SKM-1 (cell line): ENCODE measurements at regions not wholly inside any gene's neighbourhood (a gene's known extent, or its start where the extent isn't known, plus 50 kb on each side); places are given as distances from the start of the nearest gene placed in this dataset.
A peak's percentile ranks its signal among the peaks of the same experiment; 100 is the strongest.

Experiments used
- DNase-seq: peaks from one replicate; lab custom pipeline; 2025; ENCODE audit not compliant: unreplicated experiment; lab: John Stamatoyannopoulos, UW

DNA sequence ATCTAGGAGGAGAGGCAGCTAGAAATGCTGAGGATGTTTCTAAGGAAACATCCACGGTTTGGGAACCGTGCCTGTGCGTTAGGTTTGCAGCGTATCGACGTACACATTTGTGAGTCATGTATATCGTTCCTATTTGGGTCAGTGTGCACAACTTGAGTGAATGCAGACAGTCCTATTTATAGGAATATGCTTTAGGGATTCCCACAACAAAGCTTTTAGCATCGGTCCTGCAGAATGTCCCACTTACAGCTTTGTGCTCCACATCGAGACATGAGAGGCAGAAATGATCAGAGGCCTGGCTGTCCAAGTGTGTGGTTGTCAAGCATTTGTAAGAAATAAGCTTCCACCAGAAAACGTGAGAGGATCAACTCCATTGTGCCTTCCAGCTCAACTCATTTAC lies 1282.7 kb upstream of the WWC1 start:
- no peak for DNase-seq

DNA sequence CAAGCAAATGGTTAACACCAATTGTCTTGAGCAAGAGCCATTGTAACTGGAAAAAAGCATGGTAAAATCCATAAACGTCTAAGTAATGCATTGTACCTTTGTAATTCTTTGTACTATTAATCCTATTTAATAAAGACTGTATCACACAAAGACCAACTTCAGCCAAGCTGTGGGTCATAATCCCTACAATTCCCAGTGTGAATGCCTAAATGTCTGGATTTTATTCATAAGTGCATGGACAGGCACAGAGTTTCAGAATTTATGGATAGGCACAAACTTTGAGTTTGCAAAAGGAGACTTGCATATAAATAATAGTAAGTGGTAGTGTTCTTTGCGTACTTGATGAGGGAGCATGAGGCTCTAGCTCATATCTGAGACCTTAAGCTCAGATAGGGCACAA lies 1280.2 kb upstream of the WWC1 start:
- DNase-seq: no peak

DNA sequence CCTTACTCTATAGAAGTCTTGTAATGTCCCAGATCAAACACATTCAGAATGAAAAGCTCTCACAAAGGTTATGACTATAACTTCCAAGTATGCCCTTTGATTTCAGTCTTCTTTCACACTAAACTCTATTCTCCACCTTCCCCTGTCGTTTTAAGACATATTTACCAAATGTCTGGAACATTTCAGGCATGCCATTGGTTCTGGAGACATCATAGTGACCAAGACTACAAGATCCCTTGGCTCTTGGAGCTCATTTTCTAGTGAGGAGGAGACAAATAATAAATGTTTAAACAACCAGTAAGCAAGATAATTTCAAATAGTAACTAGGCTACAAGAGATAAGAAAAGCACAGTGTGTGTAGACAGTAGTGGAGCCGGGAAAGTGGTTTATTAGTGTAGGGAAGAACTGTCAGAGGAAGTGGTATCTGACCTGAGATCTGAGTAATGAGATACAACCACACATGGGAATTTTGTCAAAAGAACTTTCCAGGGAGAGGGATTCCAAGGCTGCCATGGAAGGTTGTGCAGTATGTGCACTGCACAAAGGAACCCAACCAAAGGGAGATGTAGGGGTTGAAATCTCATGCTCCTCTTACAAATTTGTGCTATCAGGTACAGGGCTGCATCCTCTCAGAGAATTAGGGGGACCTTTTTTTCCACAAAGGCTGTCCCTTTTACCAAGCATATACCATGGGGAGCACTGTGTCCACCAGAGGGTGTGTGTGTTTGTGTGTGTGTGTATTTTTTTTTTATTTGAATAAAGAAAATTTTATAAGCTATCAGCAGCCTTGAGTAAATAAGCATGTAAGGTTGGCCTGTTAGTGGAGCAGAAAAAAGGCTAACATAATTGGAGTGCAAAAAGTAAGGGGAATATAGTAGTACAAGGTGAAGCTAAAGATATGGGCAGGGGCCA lies 1279.1 kb upstream of the WWC1 start:
- DNase-seq: no peak

DNA sequence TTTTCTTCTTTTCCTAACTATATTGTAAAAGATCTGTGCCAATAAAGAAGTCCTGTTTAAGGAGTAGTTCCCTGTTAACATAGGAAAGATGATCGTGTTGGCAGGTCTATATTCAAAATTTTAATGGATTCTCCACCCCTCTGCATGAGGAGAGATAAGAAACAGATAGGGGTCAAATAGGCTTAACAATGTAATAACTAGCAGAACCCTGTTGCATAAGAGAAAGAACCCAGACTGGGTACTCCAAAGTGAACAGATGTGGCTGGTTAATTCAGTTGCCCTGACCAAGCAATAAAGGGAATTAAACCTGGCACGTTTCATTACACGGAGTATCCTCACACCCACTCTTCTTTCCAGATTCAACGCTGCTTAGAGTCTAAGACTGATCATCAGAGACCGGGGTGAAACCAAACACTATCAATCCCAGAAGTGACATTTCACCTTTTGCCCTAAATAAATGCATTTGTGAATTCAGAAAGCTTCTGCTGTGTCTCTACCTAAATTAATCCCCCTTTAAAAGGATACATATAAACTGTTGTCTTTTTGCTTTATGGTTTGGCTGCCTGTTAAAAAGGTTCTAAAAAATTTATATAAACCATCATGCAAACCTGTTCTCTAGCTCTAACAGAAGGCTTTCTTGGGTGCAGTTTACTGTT lies 1276.9 kb upstream of the WWC1 start:
- DNase-seq: no peak

DNA sequence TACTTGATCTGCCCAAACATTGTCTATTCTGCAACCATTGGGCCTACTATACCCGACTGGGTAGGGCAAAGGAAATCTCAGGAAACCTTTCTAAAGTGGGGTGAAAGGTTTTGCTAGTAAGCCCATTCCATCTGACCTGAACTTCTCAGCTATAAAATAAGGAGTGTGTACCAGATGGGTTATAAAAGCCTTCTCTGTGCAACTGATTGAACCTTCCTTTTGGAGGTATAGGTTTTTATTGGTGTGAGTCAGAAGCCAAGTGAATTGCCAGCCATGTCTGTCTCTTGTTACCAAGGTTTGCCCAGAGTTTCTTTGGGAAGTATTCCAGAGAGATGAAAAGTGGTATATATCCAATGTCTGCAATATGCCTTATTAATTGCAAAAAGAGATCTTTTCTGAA lies 1271.0 kb upstream of the WWC1 start:
- DNase-seq: no peak

DNA sequence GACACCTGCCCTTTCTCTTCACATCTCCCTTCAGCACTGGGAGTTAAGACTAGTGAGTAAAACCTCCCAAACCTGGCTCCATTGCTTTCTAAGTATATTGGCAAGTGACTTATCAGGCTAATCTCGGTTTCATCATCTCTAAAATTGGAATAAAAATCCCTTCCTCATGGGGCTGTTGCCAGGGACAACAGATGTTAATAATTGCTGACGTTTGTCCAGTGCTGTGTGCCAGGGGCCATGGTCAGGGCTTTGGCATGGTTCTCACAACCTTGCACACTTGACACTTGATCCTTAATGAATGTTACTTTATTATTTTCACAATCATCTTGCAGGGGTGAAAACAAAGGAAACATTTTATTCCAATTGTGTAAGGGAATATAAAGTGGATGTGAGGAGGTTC lies 1262.0 kb upstream of the WWC1 start:
- DNase-seq: no peak

DNA sequence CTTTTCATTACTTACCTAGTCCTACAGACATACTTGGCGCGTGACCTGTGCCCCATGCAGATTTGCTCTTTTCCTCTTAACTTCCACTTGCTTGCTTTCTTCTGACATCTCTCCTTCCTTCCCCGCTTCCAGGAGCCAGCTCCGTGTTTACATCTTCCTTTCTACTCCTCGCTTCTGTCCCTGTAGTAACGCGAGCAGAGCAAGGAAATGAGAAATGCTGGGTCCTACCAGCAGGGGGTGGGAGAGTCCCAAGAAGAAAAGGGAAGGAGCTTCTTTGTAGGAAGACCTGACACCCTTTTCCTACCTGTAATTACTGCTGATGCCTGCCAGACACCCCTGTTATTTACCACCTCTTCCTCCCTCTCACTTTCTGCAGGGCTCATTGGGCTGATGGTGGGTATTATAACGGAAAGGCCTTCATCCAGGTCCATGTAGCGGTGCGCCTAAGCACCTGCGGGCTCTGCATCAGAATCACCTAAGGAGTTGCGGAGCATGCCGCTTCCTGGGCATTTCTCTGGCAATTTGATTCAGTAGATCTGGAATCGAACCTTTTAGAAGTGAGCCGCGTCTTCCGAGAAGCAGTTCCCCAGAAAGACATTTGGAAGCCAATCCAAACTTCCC lies 1260.8 kb upstream of the WWC1 start:
- DNase-seq: no peak

DNA sequence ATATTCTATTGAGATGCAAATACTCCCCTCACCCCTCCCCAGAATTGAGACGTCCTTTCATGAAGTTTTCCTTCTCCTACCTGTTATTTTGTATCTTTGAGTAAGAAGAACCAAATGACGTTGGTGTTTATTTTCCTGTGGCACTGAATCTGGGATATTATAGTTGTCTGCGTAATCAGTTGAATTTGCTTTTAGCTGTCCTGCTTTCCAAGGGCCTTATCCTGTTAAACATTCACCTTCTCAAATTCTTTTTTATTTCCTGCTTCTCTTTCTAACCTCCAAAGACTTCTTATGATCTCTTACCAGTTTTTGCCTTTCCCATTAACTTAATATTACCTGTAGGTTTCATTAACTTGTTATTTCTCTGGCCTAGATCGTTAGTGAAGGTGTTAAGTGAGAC lies 1254.9 kb upstream of the WWC1 start:
- no peak for DNase-seq

DNA sequence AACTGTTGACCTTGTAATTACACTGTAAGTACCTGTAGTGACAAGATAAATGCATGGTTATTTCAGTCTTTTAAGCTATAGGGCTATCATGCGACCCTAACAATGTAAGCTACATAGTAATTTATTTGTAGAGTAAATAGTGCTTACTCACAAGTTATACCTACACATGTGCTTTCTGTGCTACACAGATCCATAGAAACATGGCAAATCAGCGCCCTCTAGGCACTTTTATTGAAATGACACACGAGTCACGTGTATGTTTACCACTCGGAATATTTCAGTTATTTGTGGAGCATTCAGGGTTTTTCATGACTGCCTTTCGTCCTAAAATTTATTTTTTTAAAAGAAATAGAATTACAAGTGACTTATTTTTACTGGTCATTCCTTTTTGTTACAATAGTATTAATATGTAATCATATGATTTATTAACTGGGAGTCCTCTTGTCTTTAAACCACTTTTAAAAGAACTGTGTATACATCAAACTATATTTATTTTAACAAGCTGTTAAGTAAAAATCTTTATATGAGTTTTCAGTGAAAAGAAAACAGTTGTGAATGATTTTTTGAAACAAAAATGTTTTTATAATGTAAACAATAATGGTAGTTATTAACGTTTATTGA lies 1242.3 kb upstream of the WWC1 start:
- peak; percentile 19 for DNase-seq

DNA sequence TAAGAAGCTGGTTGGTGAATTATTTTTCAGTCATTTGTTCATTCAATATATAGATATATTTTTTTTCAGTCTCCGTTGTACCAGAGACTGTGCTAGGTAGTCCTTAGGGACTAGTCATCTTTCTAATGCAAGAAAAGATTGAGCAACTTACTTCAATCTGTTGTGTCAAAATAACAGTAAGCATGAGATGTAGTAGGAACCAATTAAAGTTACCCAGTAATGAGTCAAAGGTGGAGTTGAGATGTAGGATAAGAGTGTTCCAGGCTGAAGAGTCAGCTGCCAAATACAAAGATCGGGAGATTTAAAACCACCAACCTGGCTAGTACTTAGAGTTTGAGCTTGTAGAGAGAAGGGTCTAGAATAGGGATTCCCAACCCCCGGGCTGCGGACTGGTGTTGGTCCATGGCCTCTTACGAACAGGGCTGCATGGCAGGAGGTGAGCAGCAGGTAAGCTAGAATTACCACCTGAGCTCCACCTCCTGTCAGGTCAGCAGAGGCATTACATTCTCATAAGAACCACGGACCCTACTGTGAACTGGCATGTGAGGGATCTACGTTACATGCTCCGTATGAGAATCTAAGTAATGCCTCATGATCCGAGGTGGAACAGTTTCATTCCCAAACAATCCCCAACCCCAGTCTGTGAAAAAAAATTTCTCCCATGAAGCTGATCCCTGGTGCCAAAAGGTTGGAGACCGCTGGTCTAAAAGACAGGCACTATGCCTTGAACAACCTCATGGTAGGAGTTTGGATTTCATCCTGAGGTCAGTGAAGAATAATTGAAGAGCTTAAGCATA lies 1241.5 kb upstream of the WWC1 start:
- DNase-seq: no peak

DNA sequence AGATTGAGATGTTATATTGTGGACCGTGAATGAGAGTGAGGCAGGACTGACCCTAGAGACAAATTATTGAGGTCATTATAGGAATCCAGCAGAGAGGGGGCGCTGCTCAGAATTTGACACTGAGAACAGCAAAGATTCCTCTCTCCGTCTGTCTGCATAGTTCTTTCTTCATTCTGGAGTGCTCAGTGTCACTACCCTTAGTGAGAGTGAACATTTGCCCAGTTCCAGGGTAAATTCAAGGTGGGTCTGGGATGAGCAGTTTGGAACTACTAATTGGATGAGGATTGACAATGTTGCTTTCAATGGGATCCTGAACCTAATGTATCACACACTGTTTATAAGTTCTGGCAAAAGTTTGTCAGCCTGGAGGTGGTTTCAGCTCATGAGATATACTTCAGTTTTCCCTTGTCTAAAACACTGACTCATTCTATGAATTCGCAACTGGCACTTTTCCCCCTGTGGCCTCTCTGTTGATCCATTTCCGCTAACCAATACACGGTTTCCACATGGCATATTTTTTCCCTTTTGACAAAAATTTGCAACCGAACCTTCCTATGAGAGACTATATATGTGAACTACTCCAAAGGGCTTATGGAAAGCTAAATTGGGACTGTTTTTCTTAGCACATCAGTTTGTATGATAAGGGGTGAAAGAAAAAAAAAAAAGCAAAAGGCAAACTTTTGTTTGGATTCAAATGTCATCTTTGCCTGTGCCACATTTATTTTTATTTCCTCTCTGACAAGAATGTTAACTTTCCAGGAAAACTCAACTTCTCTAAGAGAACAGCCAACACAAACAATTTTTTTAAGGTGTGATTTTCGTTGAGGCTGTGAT lies 1240.7 kb upstream of the WWC1 start:
- no peak for DNase-seq

DNA sequence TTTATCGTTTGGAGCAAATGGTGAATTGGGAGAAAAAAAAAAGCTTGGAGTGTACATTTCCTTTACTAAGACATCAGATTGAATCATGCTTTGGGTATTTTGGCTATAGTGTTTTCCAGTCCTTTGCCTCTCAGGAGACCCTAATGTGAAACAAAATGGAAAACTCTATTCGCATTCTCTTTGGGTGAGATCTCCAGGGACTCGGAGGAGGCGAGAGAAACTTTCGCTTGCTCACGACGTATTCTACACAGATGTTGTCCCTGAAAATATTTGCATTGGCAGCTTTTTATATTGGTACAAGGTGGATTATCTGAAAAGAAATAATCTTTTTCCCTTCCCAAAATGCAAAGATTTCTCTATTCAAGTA lies 1240.1 kb upstream of the WWC1 start:
- DNase-seq: no peak

DNA sequence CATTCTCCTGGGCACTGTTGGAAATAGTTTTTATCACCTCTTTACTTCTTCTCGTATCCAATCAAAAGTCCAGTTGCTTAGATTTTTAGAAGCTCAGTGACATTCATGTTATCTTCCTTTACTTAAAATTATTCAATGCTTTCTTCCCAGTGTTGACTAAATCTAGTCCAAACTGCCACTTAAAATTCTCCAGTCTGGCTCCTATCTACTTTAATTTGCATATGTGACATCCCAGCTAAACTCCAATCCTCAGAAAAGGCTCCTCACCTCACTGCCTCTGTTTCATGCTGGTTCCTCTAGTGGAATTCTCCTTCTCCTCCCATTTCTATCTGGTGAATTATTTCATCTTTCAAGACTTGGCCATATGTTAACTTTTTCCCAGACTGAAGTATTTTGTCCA lies 1238.7 kb upstream of the WWC1 start:
- no peak for DNase-seq

DNA sequence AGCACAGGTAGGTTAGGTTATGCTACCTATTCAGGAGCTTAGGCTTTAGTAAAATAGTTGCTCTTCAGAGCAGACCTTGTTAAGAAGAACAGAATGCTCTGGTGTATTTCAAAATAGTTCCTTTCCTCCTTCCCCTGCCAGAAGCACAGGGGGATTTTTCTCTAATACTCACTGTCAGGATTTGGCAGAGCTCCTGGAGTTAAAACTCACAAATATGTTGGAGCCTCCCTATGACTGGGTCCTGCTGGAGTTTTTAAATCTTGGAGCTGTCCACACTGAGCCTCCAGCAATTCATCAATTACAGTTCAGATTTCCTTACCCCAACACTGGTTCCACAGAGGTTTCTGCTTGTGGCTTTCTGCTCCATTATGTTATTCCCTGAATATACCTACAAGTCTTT lies 1233.8 kb upstream of the WWC1 start:
- DNase-seq: no peak

DNA sequence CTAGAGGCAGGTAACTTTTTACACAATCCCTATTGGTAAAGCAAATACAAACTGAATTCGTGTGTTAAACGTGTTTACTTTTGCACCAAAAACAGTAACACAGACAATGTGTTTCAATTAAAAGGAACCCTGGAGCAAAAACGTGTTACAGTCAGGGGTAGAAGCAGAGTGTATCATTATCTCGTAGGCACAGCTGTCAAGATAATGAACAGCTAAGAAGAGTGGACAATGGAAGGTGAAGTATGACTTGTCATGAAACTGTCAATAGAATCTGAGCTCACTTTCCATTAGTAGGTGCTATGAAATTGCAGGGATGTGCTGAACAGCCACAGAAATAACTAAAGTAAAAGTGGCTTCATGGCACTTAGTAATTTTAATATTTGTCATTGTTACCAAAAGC lies 1229.8 kb upstream of the WWC1 start:
- no peak for DNase-seq

DNA sequence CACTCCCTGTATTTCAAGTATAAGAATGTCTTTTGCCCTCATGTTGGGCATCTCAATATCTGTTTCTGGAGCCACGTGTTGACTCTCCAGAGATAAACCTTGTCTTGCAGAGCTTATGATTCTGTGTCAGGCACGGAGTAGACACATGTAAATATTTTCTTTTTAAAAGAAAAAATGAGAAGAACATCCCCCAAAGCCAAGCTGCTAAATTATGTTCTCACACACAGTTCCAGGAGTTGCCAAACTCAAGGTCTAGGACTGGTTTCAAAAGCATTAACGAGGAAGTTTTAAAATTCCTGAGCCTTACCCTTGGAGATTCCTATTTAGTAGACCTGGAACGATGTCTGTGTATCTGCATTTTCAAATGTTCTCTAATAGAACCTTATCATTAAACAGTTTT lies 1228.3 kb upstream of the WWC1 start:
- no peak for DNase-seq

DNA sequence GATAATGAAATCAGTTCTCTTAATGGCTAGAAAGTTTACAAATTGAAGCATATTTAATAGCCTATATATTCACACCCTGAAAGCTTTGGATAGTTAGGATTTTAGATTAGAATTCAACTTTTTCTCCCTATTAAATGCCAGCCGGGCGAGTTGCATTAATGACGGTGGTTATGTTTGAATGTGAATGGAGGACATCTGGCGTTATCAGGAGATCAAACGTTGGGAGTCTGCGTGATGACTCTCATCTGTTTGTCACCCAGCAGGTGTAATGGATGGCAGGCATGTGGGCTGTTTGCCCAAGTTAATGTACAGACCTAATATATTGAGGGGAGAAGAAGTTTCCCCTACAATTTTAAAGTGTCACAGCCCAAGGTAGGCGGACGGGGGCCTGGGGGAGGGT lies 1227.7 kb upstream of the WWC1 start:
- no peak for DNase-seq

DNA sequence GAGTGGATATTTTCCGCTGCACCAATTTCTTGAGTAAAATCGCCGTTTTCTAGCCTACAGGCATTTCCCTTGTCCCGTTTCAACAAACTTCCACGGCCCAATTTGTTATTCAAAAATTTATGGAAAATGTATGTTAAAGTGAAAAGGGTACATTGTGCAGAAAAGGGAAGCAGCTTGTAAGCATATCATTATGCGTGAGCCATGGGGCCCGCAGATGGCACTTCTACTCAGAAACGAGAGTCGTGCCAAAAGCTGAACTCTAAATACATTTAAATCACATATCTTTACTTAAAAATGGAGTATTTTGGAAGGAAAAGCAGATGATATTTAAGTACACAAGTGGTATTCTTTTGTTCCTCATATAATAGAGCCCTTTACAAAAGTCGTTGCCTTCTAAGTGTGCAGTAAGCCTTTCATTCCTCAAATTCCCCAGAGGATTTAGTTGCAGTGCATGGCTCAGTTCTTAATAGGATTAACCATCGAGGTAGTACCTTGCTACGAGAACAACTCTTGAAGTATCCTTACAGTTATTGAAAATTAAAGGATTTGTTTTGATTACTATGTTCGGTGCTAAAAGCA lies 1227.2 kb upstream of the WWC1 start:
- no peak for DNase-seq

DNA sequence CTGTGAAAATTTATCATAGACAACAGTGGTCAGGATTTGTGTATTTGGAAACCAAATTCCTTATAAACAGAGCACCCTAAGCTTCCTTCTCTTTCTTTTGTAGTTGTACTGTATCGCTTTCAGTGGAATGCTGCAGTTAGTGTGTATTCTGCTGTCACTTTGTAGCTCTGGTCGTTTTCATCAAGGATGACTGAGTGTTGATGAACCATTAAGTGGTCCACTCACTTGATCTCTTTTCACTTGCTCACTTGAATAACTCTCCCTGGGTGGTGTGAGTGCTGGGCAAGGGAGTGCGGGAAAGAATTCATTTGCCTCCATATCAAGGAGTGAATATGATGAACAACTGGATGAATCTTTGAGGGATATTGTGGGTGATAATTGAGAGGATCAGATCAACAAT lies 1225.7 kb upstream of the WWC1 start:
- DNase-seq: no peak
